GM19193 (cell line): ENCODE measurements at regions not wholly inside any gene's neighbourhood (a gene's known extent, or its start where the extent isn't known, plus 50 kb on each side); places are given as distances from the start of the nearest gene placed in this dataset.

Experiments
- POLR2A ChIP-seq: IDR thresholded peaks from 4 replicates; pipeline ENCODE4 v1.6.1; 2011; ENCODE audit not compliant: insufficient read depth, insufficient read length; ENCODE audit errors: extremely low read depth

DNA sequence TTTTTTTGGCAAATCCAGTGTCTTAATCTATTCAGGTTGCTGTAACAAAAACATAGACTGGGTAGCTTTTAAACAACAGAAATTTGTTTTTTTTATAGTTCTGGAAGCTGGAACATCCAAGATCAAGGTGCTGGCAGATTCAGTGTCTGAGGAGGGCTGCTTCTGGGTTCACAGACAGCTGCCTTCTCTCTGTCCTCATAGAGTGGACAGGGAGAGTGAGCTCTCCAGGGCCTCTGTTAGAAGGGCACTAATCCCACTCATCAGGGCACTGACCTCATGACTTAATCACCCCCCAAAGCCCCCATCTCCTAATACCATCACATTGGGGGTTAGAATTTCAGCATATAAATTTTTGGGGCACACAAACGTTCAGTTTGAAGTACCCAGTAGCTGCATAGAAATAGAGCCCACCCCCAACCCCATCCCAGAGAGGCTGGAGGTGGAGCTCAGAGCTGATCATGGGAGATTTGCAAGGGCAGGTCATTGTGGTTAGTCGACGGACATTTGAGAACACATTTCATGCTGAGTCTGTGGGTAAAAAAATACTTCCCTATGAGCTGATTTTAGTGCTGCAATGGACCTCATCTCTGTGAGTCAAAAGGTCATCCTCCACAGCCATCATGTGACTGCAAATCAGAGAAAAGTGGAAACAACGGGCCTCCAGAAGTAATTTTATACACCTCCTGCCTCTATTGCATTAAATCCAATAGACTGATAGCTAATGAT lies 203.1 kb upstream of the CADM1 start:
- no peak for TF ChIP-seq POLR2A

DNA sequence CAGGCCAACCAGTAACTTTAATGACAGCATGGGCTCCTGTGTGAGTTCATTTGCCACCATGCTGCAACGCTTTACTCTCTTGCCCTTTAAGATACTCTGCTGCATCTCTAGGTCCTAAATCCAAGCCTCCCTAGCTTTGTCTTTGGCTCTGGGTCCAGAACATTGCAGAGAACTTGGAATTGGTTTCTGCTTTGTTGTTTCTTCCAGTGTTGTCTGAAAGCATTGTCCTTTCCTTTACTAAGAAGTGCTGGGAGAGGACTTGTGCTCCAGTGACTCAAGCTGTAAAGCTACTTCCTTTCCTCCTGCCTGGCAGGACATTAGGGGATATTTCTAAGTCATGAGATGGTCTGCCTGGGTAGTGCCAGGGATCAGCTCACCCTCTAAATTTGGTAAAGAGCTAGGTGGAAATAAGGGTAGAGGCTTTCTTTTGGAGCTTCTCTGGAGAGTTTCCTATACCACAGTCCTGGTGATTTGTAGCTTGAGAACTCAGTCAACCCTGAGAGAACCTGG lies 202.5 kb upstream of the CADM1 start:
- no peak for TF ChIP-seq POLR2A

DNA sequence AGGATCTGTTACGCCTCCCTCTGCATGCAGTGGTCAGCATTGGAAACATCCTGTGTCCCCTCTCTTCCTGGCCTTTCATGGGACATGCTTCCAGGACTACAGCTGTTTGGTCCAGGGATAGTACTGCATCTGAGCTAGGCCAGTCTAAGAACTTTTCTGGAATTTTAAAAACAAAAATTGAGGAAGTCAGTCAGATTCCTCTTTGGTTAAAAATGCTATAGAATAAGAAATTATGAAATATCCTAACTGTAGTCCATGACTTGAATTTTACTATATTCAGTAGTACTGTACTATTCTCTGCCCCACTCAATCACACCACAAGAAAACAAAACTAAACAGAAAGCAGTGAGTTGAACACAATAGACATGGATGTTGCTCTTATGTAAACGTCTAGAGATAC lies 201.0 kb upstream of the CADM1 start:
- no peak for TF ChIP-seq POLR2A

DNA sequence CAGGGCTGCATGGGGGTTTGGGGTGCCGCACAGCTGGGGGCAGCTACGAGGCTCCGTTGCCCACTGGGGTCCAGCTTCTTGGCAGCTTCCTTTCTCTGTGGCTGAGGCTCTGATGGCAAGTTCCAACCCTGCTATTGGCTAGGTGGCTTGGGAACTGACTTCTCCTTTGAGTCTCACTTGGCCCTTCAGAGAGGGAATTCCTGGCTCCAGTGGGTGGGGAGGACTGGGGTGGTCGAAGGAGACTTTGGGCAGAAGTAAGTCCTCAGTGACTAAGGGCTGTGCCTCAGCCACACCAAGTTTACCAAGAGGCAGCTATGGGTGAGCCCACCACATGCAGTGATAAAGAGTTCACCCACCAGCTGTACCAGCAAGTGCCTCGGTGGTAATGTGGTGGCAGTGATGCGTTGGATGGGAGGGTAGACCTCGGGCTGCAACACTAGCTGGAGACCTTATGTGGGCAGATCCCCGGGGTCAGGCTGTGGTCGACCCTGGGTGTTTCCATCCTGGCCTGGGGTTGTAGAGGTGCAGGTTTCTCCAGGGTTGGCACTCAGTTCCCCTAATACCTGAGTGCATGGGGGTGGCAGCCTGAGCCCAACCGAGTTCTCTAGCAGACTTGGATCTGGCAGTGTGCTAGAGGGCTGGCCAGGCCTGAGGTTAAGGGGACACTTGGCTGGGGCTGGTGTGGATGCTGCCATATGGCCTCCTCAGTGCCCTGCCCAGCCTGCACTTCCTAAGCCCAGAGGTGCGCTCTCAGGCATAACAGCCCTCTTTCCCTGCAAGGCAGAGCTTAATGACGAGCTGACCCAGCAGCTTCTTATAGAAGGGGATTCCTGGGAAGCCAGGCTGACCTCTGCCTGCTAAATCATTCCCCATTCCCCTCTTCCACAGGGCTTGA lies 197.0 kb upstream of the CADM1 start:
- TF ChIP-seq POLR2A: no peak

DNA sequence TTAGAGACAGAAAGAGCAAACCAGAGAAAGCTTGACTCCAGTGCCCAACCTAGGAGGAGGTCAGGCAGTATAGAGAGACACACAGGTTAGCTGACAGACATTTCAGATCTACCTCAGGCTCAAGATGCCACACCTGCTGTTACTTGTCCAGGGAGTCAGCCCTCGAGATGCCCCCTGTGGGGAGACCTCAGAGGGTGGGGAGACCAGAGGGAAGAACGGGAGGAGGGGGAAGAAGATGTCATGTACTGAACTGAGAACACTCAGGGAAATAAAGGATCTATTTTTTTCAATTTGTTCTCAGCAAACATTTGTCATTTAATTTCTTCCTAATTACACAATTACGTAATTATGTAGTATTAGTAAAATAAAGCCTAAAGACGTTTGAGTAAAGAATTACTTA lies 196.3 kb upstream of the CADM1 start:
- TF ChIP-seq POLR2A: no peak

DNA sequence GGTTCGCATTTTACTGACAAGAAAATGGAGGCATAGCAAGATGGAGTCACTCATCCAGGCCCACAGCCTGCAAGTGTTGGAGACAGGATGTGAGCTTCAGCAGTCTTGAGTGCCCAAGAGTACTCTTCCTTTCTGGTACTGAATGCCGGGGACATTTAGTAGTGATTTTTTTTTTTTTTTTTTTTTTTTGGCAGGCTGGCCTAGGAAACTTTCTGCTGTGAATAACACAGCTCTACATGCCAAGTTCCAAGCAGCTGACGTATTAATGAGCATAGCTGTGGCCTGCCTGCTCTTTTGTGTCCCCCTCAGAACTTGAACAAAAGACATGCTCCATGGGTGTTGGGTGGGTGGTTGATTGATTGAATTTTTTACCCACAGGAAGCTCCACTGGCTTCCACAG lies 195.5 kb upstream of the CADM1 start:
- TF ChIP-seq POLR2A: no peak

DNA sequence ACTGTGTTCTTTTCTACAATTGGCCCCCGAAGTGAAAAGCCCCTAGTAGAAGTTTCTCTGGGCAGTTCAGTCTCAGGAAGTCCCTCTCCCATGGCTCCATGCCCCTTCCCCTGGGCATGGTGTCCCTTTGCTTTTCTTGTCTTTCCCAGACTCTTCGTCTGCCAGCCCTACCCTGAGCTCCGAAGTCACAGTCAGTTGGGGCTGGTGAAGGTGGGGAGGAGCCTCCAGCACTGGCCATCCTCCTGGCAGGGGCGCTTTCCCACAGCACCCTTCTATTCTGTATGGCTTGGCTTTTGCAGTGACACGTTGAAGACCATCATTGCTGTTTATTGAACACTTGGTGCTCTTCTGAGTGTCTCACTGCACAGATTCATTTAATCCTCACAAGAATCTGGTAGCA lies 195.1 kb upstream of the CADM1 start:
- no peak for TF ChIP-seq POLR2A

DNA sequence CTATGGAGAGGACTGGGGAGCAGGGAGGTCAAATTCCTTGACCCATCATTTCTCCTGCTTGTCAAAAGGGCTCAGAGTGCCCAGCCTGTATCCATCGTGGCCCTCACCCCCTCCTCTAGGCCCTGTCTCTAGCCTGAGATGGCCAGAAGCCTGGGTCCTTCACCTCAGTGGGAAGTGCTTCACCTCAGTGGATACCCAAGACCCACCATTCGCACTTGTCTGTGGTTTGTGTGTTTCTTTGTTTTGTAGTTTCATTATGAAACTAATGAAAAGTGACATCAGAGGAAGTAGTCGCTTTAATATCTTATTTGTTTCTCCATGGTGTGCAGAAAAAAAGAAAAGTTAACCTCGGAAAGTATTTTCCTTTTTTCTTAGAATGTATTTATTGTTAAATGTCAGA lies 194.0 kb upstream of the CADM1 start:
- TF ChIP-seq POLR2A: no peak

DNA sequence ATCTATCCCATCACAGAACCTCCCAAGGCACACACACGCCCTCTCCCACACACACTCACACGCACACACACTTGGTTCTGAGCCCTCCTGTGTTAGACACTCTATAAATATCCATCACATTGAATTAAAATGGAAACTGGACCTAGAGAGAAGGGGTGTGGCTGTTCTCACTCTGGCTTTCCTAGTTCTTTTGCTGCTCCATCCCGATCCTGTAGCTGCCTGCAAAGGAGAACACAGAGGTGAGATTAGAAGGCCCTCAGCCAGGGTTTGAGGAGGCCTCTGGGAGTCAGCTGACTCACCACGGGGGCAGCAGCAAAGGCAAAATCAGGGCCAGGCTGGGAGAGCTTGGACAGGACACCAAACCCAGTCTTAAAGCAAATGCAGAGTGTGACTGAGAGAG lies 192.3 kb upstream of the CADM1 start:
- TF ChIP-seq POLR2A: no peak

DNA sequence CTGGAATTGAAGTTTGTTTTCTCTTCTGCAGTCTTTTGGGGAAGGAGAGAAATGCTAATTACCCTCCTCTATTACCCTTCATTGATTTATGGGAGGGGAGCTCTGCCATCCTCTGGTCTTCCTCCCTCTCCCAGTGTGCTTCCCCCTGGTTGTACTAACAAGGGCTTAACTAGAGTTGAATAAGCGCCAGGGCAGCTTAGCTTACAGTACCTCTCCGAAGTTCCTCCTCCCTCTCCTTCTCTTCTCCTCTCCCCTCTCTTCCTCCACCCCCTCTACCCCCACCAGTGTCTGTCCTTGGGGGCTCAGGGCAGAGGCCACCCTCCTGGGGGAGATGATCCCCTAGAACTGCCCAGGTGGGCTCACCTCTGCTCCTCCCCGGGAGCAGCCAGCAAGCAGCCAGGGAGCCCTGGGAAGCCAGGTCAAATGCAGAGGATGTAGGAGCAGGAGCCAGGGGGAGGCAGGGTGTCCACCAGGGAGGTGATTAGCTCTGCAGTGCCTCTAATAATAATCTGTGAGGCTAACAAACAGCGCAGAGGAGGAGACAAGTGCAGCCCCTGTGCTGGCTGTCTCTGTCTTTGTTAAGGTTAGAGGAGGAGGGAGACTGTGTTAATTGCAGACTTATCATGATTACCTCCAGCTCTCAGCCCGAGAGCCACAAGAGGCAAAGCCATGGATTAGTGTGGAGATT lies 191.6 kb upstream of the CADM1 start:
- TF ChIP-seq POLR2A: no peak

DNA sequence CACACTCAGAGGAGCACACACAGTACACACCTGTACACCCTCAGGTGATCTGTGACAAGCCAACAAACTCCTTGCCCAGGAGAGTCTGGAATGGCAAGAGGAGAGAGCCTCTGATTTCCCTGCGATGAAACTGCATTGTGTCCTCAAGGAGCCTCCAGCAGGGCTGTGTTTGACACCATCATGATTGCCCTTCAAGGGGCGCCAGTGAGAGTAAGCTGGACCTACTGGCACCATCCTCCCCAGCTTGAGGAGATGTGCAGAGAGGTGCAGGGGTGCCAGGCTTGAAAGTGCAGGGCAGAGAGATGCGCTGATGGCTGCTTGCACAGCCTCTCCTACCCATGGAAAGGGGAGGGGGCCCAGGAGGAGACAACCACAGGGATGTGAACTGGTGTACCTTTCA lies 188.8 kb upstream of the CADM1 start:
- no peak for TF ChIP-seq POLR2A

DNA sequence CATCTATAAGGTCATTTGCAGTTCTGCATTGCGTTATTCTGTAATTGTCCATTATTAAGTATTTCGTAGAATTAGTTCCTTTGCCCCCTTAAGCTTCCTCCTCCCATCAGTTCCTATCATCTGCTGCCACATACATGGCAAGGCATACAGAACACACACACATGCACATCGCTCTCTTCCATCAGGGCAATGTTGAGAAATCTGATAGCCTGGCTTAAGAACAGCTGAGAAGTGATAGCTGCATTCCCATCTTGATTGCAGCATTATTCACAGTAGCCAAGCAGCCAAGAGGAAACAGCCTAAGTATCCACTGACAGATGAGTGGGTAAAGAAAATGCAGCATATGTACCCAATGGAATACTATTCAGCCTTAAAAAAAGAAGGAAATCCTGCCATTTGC lies 186.8 kb upstream of the CADM1 start:
- no peak for TF ChIP-seq POLR2A

DNA sequence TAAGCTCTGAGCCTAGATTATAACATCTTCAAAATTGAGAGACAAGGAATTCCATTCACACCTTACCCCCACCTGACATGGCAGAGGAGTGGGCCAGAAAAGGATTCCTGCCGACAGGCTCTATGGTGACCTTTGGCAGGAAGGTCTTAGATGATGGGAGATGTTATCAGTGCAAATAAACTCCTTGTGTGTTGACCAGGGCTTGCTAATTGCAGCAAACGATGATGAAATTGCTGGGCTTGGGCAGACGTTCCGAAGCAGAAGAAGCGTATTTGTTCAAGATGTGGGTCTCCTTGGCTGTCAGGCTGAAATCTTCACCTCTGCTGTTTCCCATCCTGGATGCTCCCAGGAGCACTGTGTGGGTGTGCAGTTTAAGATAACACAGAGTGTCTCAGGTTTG lies 183.7 kb upstream of the CADM1 start:
- no peak for TF ChIP-seq POLR2A

DNA sequence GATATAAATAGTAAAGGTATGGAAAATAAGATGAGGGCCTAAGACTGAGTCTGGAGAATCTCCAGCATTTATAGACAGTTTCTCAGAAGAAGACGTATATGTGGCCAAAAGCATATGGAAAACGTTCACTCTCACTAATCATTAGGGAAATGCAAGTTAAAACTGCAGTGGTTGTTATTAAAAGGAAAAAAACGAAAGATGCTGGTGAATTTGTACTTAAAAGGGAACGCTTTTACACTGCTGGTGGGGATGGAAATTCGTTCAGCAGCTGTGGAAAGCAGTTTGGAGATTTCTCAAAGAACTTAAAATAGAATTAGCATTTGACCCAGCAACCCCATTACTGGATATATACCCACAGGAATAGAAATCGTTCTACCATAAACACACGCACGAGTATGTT lies 180.5 kb upstream of the CADM1 start:
- TF ChIP-seq POLR2A: no peak

DNA sequence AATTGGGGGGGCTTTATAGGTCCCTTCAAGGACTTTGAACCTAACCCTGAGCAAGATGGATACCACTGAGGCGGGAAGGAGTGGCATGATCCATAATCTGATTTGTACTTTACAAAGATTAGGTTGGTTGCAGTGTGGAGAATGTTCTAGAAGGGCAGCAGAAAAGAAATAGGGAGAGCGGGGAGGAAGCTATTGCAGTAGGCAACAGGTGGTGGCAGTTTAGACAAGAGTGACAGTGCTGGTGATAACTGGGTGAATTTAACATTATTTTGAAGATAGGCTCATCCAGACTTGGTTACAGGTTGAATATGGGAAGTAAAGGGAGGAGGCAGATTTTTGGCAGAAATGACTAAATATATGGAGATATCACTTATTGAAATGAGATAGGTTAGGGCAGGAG lies 179.9 kb upstream of the CADM1 start:
- no peak for TF ChIP-seq POLR2A
